ENCODE measurements at regions not wholly inside any gene's neighbourhood (a gene's known extent, or its start where the extent isn't known, plus 50 kb on each side); places are given as distances from the start of the nearest gene placed in this dataset.

DNA sequence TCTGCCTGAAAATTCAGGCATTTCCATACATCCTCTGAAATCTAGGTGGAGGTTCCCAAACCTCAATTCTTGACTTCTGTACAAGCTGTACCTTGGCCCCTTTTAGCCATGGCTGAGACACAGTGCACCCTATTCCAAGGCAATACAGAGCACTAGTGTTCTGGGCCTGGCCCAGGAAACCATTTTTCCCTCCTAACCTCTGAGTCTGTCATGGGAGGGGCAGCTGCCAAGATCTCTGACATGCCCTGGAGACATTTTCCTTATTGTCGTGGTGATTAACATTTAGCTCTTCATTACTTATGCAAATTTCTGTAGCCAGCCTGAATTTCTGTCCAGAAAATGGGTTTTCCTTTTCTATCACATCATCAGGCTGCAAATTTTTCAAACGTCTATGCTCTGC lies 248.0 kb upstream of the RGS18 start:
- DNase-seq, result no peak

DNA sequence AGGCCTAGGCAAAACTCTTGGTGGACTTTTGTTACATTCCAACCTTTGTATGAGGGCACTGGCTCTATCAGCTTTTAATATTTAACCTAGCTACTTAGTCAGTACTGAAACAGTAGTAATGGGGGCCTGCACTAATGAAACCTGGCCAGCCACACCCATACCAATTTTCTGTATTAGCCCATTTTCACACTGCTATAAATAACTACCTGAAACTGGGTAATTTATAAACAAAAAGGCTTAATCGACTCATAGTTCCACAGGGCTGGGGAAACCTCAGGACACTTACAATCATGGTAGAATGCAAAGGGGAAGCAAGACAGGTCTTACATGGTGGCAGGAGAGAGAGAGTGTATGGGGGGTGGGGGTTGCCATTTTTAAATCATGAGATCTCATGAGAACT lies 245.7 kb upstream of the RGS18 start:
- no peak for DNase-seq

DNA sequence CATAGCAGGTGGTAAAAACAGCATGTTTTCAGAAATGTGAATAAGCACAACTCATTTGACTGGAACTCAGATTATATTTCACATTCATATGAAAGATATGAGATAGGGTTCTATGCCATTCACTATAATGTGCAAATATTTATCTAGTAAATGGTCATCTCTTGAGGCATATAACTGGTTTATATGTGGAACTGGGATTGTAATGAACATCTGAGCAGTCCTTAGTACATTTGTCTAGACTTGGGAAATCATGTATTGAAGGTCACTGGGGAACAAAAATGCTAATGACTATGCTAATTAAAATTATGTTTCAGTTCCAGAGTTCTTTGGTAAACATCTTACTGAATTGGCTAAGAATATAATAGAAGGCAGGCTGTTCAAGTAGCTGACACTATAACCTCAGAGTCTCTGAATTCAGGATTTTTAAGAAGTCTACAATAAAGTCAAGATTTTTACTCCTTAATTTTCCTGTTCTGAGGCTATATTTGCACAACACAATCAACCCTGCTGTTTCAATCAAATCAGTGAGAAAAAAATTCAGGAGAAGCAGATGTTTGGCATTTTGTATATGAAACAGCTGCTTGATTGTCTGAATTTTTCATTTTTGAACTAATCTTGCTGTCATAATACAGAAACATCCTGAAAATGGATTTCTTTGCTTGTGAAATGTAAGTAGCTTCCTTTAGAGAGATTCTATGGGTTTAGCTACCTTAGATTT lies 244.8 kb upstream of the RGS18 start:
- DNase-seq, result no peak

DNA sequence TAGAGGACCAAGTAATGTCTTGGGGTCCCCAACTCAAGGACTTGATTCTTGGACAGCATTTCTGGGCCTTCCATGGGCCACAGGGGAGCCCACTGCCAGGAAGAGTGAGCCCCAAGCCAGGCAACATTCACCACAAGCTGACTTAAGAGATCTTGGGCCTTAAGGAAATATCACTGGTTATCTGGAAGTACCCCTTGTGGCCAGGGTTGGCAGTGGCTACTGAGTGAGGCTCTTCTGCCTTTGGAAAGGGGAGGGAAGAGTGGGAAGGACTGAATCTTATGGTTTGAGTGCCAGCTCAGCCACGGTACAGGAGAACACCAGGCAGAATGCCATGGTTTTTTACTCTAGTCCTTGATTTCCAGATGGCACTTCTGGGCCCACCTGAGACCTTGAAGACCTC lies 228.9 kb upstream of the RGS18 start:
- no peak for DNase-seq

DNA sequence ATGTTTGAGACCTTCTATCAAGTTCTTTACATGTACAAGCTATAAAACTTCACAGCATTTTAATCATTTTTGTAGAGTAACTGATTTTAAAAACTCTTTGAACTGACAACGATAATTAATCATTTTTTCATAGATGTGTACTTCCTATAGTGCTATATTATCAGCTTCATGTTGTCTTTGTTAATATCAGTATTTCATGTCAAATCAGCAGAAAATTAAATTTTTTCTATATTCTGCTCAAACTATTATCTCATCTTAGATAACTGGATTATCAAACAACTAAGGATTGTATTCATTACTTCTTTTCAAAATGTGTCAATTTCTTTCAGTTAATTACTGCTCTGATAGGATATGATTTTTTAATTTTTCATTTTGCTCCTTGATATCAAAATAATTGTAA lies 214.6 kb upstream of the RGS18 start:
- no peak for DNase-seq

DNA sequence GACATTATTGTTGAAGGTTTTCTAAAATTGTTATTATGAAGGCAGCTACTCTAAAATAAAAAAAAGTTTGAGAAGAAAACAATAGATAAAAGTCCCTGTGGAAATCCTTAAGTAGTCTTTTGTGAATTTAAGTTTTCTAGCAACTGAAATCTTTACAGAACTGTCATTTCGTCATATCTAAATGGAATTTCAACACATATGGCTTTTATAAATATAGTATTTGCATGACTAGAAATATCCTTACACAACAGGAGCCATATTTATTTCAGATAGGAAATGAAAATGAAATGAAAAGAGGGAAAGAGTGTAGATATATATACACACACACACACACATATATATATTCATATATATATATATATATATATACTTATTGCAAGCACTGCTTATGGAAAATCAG lies 204.7 kb upstream of the RGS18 start:
- DNase-seq, result no peak

DNA sequence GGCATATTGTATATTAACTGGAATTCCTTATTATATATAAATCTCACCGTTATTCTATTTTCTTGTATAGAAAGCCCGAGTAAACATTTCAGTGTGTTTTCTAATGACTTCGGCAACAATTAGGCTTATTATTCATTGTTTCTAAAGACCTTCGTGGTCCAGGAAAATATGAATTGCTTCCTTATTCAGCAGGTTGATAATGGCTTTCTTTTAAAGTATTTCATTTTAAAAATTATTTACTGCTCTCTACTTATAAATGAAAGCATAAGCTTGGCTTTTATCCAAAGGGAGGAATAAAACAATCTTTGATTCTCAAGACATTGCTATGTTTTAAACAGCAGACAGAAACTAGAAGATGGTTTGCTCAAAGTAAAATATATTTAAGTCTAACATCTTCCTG lies 198.4 kb upstream of the RGS18 start:
- no peak for DNase-seq

DNA sequence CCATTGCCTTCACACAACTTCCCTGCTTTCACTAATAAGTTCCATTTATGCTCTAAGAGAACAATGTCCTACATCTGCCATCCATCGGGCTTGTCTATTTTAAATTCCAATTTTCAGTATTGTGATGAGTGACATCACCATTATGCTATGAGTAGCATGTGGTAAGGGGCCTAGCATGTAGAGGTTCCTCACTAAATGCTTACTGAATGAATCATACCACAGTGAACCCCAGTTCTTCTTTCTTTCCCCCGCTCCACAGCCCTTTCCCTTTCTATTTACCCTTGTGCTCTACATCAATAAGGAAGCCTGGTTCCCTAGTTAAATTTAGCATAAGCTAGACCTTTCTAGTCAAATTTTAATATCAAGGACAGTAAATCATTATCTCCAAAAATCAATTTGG lies 195.0 kb upstream of the RGS18 start:
- no peak for DNase-seq

DNA sequence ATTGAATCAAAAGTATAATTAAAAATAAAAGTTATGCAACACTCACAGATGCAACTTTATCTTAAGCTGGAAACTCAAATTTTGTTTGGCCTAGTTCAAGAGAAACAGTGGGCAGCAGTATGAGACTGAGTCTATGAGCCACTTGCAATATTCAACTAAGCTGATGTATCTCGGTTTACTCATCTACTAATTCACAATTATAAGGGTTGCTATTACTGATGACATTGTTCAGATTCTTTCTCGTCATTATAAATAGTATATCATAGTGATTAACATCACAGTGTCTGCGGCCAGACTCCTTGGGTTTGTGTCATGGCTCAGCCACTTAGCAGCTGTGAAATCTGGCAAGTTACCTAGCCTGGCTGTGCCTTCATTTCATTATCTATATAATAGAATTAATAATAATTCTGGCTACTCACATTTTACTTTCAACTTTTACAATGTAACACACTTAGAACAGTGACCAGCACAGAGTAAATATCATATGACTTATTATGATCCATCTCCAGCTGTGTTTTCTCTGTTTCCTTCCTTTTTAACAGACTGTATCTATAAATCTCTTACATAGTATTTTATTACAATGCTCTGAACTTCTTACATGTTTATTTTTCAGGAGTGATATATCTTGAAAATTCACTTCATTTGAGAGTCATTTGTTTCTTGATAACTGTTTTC lies 194.3 kb upstream of the RGS18 start:
- no peak for DNase-seq

DNA sequence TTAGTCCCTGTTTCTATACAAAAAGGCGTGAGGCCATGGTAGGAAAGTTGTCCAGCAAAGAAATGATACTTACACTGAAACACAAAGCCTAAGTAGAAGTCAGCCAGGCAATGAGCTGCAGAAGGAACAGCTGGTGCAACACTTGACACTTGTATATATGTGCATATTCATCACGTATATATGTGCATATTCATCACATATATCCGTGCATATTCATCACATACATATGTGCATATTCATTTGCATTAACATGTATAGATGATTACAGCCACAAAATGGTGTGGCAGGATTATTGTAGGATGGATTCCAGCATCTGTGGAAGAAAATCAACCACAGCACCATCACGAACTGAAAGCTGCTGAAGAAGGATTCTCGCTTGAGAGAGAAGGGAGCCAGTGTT lies 189.0 kb upstream of the RGS18 start:
- no peak for DNase-seq

DNA sequence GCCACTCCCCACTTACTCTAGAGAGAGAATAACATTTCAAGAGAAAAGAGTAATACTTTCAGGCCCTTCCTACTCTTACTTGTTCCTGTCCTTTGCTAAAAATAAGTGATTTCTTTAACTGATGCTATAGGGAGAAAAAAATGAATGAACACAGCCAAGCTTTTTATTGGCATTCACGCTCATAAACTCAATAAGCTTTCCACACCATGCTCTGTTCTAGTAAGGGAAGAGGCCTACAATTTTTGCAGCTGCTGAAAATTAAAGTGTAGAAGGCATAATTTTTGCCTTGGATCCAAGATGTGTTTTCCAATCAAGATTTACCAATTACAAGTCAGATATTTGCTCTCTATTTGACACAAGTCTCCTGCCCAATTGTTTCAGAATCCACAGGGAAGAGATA lies 188.1 kb upstream of the RGS18 start:
- DNase-seq, result no peak

DNA sequence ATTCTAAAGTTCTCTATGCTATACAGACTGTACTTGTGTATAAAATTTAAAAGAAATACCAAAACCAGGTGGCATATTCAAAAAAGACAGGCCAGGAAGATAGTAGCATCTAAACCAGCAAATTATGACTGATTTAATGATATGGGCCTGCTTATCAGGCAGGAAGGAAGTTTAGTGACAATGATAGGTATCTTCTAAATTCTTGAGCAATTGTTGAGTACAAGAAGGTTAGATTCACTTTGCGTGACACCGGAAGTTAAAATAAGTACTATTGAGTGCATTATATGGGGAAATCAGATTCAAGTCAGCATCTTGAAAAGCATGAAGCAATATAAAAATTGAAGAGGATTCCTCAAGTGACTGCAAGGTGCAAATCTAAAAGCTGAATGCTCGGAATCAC lies 186.8 kb upstream of the RGS18 start:
- DNase-seq, result no peak

DNA sequence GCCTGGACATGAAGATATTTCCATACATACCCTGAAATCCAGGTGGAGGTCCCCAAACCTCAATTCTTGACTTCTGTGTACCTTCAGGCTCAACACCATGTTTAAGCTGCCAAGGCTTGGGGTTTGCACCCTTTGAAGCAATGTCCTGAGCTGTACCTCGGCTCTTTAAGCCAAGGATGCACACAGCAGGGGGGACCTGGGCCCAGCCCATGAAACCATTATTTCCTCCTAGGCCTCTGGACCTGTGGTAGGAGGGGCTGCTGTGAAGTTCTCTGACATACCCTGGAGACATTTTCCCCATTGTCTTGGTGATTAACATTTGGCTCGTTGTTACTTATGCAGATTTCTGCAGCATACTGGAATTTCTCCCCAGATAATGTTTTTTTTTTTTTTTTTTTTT lies 184.3 kb upstream of the RGS18 start:
- no peak for DNase-seq

DNA sequence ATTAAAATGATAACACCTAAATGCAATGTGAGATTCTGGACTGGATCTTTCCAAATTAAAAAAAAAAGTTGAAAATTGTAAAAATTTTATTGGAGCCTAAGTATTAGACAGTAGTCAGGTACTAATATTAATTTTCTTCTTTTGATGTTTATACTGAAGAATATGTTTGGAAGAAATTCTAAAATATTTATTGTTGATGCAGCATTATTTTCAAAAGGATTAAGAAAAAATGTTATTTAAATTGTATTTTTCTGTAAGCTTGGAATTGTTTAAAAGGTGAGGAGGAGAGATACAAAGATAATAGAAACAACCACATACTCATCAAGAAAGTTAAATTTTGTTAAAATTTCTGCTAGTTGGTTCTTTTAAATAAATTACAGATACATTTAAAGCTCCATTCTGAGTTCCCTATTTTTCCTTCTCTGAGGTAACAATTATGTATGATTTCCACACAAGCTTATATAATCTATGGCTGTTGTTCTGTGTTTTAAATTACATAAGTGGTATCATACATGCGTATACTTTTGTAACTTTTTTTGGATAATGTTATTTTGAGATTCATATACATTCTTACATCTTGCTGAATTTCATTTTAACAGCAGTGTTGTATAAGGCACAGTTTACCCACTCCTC lies 180.3 kb upstream of the RGS18 start:
- DNase-seq, result no peak

DNA sequence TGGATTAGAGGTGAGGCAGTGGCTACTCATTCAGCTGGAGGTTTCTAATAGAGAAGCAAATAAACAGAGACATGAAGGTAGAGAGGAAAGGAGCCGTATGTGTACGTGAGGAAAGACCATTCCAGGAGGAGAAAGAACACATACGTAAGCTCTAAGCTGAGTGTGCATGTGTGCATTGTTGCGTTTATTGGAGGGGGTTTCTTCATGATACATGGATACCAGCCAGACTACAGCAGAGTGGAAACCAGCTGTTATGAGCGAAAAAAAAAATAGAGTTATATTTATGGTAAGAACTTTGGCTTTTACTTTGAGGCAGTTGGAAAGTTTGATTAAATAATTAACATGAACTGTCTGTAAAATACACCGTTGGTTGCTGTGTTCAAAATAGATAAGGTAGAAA lies 173.4 kb upstream of the RGS18 start:
- DNase-seq, result no peak

DNA sequence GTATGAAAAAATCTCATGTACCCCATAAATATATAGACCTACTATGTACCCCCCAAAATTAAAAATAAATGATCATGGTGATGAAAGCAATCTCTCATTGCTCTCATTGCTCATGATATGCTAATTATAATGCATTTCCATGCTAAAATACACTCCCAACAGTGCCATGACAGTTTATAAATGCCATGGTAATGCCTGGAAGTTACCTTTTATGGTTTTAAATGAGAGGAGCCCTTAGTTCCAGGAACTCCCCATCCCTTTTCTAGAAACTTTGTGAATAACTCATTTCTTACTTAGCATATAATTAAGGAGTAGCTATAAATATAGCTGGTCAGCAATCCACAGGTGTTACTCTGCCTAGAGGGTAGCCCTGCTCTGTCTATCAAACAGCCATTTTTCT lies 166.1 kb upstream of the RGS18 start:
- DNase-seq, result no peak

DNA sequence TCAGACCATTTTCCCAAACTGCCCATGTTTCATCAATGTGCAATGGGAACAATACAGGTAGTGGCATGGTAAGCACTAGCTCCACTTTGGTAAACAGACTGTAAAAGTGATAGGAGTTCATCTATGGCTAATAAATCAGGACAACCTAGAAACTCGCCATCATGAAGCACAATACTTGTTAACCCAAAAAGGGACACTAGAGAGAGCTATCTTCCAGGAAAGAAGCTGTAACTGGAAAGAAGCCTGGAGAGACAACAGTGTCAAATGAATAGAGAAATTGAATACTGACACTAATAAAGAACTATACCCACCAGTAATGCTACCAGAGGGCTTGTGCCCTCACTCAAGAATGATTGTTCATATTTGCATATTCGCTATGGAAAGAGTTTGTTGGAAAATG lies 164.7 kb upstream of the RGS18 start:
- no peak for DNase-seq

DNA sequence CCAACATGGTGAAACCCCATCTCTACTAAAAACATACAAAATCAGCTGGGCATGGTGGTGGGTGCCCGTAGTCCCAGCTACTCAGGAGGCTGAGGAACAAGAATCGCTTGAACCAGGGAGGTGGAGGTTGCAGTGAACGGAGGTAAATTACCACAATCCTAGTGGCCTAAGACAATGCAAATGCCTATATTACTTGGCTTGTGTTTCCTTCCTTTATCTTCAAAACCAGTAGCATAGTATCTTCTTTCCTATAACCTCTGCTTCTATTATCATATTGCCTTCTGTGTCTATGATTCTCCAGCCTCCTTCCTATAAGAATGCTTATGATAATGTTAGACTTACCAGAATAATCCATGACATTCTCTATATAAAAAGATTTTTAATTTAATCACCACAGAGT lies 156.2 kb upstream of the RGS18 start:
- DNase-seq, result peak in 1 of 5 donors; percentile 2

DNA sequence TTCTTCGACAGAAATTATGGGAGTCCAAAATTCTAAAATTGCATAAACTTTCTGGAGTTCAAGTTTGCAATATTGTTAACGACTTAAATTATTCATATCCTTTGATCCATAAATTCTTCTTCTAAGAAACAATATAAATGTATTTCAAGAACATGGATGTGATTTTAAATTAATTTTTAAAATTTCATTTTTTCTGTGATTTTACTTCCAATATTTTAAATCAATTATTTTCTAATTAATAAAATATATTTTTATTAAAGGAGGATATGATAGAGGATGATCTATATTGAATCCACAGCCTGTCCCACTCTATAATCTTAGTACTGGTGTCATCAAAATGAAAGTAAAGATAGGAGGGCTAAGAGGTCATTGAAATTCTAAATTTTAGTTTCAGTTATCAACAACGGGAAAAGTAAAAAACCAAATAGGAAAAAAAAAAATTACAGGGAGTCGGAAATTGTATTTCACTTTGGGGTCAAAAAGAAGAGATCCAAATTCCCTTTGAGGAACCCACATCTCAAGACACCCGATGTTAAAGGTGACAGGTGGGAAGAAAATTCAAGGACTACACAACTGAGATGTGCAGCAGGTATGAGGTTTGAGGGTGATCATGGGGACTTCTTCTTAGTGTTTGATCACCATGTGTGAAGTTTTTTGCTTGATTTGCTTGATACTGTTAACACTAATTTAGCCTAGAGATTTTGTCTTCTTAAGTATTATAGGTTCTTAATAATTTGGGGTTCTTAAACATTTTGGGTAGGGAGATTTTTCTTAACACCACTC lies 154.8 kb upstream of the RGS18 start:
- peak in 1 of 5 donors; percentile 1 for DNase-seq

DNA sequence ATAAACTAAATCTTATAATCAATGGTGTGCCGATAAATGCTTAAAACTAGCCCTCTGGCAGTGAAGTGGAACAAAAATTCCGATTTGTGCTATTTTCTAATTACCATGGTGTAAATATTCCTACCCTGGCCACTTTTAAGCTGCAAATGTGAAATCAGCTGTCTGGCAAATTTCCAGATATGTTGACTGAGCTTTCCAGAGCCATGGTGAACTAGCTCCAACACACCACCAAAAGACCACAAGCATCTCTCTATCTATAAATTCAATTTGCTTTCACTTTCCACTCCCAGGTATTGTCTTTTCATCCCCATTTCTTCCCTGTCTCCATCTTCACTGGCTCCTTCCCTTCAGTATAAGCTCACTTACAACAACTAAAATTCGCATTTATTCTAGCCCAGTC lies 152.3 kb upstream of the RGS18 start:
- DNase-seq, result no peak

DNA sequence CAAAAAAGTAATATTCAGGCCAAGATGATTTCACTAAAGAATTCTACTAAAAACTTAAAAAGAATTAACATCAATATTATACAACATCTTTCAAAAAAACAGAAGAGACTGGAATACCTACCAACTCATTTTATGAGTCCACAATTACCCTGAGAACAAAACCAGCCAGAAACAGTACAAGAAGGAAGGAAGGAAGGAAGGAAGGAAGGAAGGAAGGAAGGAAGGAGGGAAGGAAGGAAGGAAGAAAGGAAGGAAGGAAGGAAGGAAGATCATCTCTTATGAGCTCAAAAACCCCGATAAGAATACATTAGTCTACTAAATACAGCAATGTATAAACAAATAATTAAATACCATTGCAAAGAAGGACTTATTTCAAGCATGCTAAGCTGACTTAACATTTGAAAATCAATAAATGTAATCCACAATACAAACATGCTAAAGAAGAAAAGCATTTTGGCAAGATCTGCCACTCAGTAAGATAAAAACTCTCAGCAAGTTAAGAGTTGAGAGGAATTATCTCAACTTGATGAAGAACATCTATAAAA lies 149.9 kb upstream of the RGS18 start:
- no peak for DNase-seq

DNA sequence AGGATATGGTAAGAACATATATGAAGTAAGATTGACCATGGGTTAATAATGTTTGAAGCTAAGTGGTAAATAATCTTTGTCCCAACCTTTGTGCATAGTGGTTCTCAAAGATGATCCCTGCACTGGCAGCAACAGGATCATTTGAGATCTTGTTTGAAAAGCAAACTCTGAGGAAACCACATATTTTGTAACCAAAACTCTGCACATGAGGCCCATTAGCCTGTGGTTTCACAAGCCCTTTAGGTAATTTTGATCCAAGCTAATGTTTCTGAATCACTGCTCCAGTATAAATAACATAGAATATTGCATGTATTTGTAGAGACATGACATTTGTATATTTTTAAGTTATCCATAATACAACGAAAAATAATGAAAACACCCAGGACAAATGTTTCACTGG lies 147.9 kb upstream of the RGS18 start:
- DNase-seq, result no peak

DNA sequence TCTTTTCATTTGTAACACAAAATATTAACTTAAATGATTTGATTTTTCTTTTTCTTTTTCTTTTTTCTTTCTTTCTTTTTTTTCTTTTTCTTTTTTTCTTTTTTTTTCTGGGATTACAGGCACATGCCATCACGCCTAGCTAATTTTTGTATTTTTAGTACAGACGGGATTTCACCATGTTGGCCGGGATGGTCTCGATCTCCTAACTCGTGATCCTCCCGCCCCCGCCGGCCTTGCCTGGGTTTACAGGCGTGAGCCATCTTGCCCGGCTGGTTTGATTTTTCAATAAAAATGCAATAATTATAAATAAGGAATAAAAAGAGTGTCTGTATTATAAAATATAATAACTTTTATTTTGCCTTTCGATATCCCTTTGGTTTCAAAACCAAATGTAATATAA lies 146.7 kb upstream of the RGS18 start:
- no peak for DNase-seq
